GM23338 (cell line): ENCODE measurements at regions not wholly inside any gene's neighbourhood (a gene's known extent, or its start where the extent isn't known, plus 50 kb on each side); places are given as distances from the start of the nearest gene placed in this dataset.

Experiments
- ATAC-seq: fragments of 200-7000 bp; cut with Tn5 transposase; 3 replicates; pipeline ENCODE4 v1.9.1; 2020
- DNase-seq: peaks from one replicate; pipeline ENCODE4 v3.0.0-alpha.2; 2015; ENCODE audit warnings: low spot score
- H2AFZ ChIP-seq: fragments of 200-600 bp; sonication (generic); 2 replicates; pipeline ENCODE4 v1.8.0; 2016; ENCODE audit warnings: antibody characterized with exemption, mild to moderate bottlenecking, moderate library complexity
- H3F3A ChIP-seq: fragments of 200-600 bp; sonication (generic); replicated peaks from 2 replicates; pipeline ENCODE4 v1.8.0; 2017; ENCODE audit warnings: antibody characterized with exemption, mixed run types, low read depth
- H3K27ac ChIP-seq: fragments of 200-600 bp; sonication (generic); 2 replicates; pipeline ENCODE4 v1.6.1; 2016; ENCODE audit warnings: low read depth
- H3K27me3 ChIP-seq: fragments of 200-600 bp; sonication (generic); 2 replicates; pipeline ENCODE4 v1.8.0; 2016; ENCODE audit warnings: mild to moderate bottlenecking, mixed run types, moderate library complexity; ENCODE audit not compliant: insufficient read depth
- H3K36me3 ChIP-seq: fragments of 200-600 bp; sonication (generic); 2 replicates; pipeline ENCODE4 v1.8.0; 2016; ENCODE audit warnings: mild to moderate bottlenecking; ENCODE audit not compliant: insufficient read depth
- H3K4me1 ChIP-seq: fragments of 200-600 bp; sonication (generic); 2 replicates; pipeline ENCODE4 v1.8.0; 2016; ENCODE audit warnings: mild to moderate bottlenecking, moderate library complexity; ENCODE audit not compliant: insufficient read depth
- H3K4me2 ChIP-seq: fragments of 200-600 bp; sonication (generic); 2 replicates; pipeline ENCODE4 v1.7.1; 2017; ENCODE audit warnings: mixed run types
- H3K4me3 ChIP-seq: fragments of 200-600 bp; sonication (generic); 2 replicates; pipeline ENCODE4 v1.6.1; 2016; ENCODE audit warnings: mixed run types
- H3K79me2 ChIP-seq: fragments of 200-600 bp; sonication (generic); replicated peaks from 2 replicates; pipeline ENCODE4 v1.8.0; 2017; ENCODE audit warnings: mild to moderate bottlenecking; ENCODE audit not compliant: insufficient read depth
- H3K9me2 ChIP-seq: fragments of 200-600 bp; sonication (generic); 2 replicates; pipeline ENCODE4 v1.8.0; 2017; ENCODE audit not compliant: insufficient read depth
- H4K20me1 ChIP-seq: fragments of 200-600 bp; sonication (generic); replicated peaks from 2 replicates; pipeline ENCODE4 v1.8.0; 2017; ENCODE audit warnings: mild to moderate bottlenecking; ENCODE audit not compliant: insufficient read depth
- H3K27ac Mint-ChIP-seq: 2 replicates; pipeline ENCODE4 v1.8.0; 2020; ENCODE audit warnings: inconsistent platforms, mild to moderate bottlenecking, moderate library complexity, mixed read lengths
- H3K27me3 Mint-ChIP-seq: 3 replicates; pipeline ENCODE4 v1.8.0; 2022; ENCODE audit warnings: low read depth, mild to moderate bottlenecking, moderate library complexity, mixed read lengths, inconsistent platforms; ENCODE audit not compliant: insufficient read depth, poor library complexity
- H3K36me3 Mint-ChIP-seq: 3 replicates; pipeline ENCODE4 v1.8.0; 2021; ENCODE audit warnings: low read depth, mild to moderate bottlenecking, inconsistent platforms, moderate library complexity, mixed read lengths
- H3K4me1 Mint-ChIP-seq: 3 replicates; pipeline ENCODE4 v1.8.0; 2020; ENCODE audit warnings: mild to moderate bottlenecking, inconsistent platforms, mixed read lengths
- H3K4me3 Mint-ChIP-seq: 3 replicates; pipeline ENCODE4 v1.8.0; 2021; ENCODE audit warnings: moderate library complexity, mild to moderate bottlenecking, inconsistent platforms, mixed read lengths
- H3K9me3 Mint-ChIP-seq: 3 replicates; pipeline ENCODE4 v1.8.0; 2020; ENCODE audit warnings: moderate library complexity, mild to moderate bottlenecking, inconsistent platforms, mixed read lengths
- CREB1 ChIP-seq: fragments of 250-450 bp; sonication (Bioruptor Pico); IDR thresholded peaks from 2 replicates; pipeline ENCODE4 v1.5.0; 2020; ENCODE audit warnings: low read depth, mild to moderate bottlenecking, moderate library complexity
- CTCF ChIP-seq, 2 experiments: fragments of 200-600 bp in 1 of 2; sonication (generic) in 1 of 2; conservative IDR thresholded peaks; 2 replicates each; pipeline versions ENCODE4 v1.5.1 to v1.6.1; 2016 to 2017; ENCODE audit warnings: antibody characterized with exemption in 2 of 2, low read depth in 2 of 2, mild to moderate bottlenecking in 2 of 2, moderate library complexity in 1 of 2
- ETS1 ChIP-seq: IDR thresholded peaks from 2 replicates; pipeline ENCODE4 v1.6.1; 2016; ENCODE audit warnings: antibody characterized with exemption
- EZH2 ChIP-seq: fragments of 200-600 bp; sonication (generic); IDR thresholded peaks from one replicate; pipeline ENCODE4 v1.8.0; 2017; ENCODE audit warnings: antibody characterized with exemption, mild to moderate bottlenecking, low read depth; ENCODE audit not compliant: unreplicated experiment
- EZH2phosphoT487 ChIP-seq: fragments of 200-600 bp; sonication (generic); IDR thresholded peaks from one replicate; pipeline ENCODE4 v1.8.1; 2018; ENCODE audit warnings: antibody characterized with exemption; ENCODE audit not compliant: unreplicated experiment
- JUNB ChIP-seq: IDR thresholded peaks from one replicate; pipeline ENCODE4 v1.6.1; 2016; ENCODE audit warnings: antibody characterized with exemption; ENCODE audit not compliant: unreplicated experiment
- NANOG ChIP-seq: IDR thresholded peaks from 2 replicates; pipeline ENCODE4 v1.6.1; 2016; ENCODE audit warnings: antibody characterized with exemption, borderline replicate concordance
- POLR2AphosphoS5 ChIP-seq: IDR thresholded peaks from 2 replicates; pipeline ENCODE4 v1.6.1; 2016; ENCODE audit warnings: antibody characterized with exemption, low read depth
- STAT1 ChIP-seq: IDR thresholded peaks from one replicate; pipeline ENCODE4 v1.6.1; 2016; ENCODE audit warnings: antibody characterized with exemption; ENCODE audit not compliant: unreplicated experiment
- ZNF114 ChIP-seq: fragments of 250-450 bp; sonication (Bioruptor Pico); IDR thresholded peaks from 2 replicates; pipeline ENCODE4 v1.5.0; 2020; ENCODE audit warnings: mild to moderate bottlenecking, moderate library complexity
- ZNF331 ChIP-seq: fragments of 250-450 bp; sonication (Bioruptor Pico); IDR thresholded peaks from 2 replicates; pipeline ENCODE4 v1.5.0; 2020; ENCODE audit warnings: low read depth, mild to moderate bottlenecking, moderate library complexity
- TF ChIP-seq, protein P1 (sequence below): fragments of 250-450 bp; sonication (Bioruptor Pico); IDR thresholded peaks from 2 replicates; pipeline ENCODE4 v1.5.0; 2020; ENCODE audit warnings: mild to moderate bottlenecking, moderate library complexity
- TF ChIP-seq, protein P2 (sequence below): IDR thresholded peaks from one replicate; pipeline ENCODE4 v1.6.1; 2018; ENCODE audit warnings: antibody characterized with exemption; ENCODE audit not compliant: unreplicated experiment

- Histone ChIP-seq H3K9me2 (no peaks in the 10 kb centered on the region), H3K4me1 (peaks cover 5% of the 10 kb centered on the region; the same call in 1 of the 2 replicates), H3F3A (no peaks in the 10 kb centered on the region), H3K27me3 (no peaks in the 10 kb centered on the region), H3K36me3 (no peaks in the 10 kb centered on the region), H3K79me2 (no peaks in the 10 kb centered on the region), H3K27ac (no peak overlapping the region), H3K4me3 (no peak overlapping the region), H4K20me1 (no peaks in the 10 kb centered on the region), H3K4me2 (no peak overlapping the region), H2AFZ (peak overlapping the region; percentile 17; the same call in 1 of the 2 replicates)
- Mint-ChIP-seq H3K27me3 (no peaks in the 10 kb centered on the region), H3K9me3 (no peaks in the 10 kb centered on the region), H3K36me3 (no peaks in the 10 kb centered on the region), H3K27ac (0 out of 2 replicates have a peak overlapping the region, but pooled peaks have one; percentile 29), H3K4me1 (peaks cover 4% of the 10 kb centered on the region; the same call in 1 of the 3 replicates), H3K4me3 (no peak overlapping the region)
- ATAC-seq (no peak), DNase-seq (no peak)
- TF ChIP-seq CREB1 (CRISPR knock-in tag) (no peak), ZNF331 (CRISPR knock-in tag) (no peak), ETS1 (no peak), CTCF (conservative IDR thresholded peaks at IDR 0.05; ENCODE audit: low read depth in 2 of 2) (no peak), NANOG (no peak), ZNF114 (no peak), EZH2phosphoT487 (no peak), EZH2 (no peak), POLR2AphosphoS5 (no peak), STAT1 (no peak), JUNB (no peak)
- TF ChIP-seq, protein P1, sequence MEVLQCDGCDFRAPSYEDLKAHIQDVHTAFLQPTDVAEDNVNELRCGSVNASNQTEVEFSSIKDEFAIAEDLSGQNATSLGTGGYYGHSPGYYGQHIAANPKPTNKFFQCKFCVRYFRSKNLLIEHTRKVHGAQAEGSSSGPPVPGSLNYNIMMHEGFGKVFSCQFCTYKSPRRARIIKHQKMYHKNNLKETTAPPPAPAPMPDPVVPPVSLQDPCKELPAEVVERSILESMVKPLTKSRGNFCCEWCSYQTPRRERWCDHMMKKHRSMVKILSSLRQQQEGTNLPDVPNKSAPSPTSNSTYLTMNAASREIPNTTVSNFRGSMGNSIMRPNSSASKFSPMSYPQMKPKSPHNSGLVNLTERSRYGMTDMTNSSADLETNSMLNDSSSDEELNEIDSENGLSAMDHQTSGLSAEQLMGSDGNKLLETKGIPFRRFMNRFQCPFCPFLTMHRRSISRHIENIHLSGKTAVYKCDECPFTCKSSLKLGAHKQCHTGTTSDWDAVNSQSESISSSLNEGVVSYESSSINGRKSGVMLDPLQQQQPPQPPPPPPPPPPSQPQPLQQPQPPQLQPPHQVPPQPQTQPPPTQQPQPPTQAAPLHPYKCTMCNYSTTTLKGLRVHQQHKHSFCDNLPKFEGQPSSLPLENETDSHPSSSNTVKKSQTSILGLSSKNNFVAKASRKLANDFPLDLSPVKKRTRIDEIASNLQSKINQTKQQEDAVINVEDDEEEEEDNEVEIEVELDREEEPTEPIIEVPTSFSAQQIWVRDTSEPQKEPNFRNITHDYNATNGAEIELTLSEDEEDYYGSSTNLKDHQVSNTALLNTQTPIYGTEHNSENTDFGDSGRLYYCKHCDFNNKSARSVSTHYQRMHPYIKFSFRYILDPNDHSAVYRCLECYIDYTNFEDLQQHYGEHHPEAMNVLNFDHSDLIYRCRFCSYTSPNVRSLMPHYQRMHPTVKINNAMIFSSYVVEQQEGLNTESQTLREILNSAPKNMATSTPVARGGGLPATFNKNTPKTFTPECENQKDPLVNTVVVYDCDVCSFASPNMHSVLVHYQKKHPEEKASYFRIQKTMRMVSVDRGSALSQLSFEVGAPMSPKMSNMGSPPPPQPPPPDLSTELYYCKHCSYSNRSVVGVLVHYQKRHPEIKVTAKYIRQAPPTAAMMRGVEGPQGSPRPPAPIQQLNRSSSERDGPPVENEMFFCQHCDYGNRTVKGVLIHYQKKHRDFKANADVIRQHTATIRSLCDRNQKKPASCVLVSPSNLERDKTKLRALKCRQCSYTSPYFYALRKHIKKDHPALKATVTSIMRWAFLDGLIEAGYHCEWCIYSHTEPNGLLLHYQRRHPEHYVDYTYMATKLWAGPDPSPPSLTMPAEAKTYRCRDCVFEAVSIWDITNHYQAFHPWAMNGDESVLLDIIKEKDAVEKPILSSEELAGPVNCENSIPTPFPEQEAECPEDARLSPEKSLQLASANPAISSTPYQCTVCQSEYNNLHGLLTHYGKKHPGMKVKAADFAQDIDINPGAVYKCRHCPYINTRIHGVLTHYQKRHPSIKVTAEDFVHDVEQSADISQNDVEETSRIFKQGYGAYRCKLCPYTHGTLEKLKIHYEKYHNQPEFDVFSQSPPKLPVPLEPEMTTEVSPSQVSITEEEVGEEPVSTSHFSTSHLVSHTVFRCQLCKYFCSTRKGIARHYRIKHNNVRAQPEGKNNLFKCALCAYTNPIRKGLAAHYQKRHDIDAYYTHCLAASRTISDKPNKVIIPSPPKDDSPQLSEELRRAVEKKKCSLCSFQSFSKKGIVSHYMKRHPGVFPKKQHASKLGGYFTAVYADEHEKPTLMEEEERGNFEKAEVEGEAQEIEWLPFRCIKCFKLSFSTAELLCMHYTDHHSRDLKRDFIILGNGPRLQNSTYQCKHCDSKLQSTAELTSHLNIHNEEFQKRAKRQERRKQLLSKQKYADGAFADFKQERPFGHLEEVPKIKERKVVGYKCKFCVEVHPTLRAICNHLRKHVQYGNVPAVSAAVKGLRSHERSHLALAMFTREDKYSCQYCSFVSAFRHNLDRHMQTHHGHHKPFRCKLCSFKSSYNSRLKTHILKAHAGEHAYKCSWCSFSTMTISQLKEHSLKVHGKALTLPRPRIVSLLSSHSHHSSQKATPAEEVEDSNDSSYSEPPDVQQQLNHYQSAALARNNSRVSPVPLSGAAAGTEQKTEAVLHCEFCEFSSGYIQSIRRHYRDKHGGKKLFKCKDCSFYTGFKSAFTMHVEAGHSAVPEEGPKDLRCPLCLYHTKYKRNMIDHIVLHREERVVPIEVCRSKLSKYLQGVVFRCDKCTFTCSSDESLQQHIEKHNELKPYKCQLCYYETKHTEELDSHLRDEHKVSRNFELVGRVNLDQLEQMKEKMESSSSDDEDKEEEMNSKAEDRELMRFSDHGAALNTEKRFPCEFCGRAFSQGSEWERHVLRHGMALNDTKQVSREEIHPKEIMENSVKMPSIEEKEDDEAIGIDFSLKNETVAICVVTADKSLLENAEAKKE (CRISPR knock-in tag): no peak
- TF ChIP-seq, protein P2, sequence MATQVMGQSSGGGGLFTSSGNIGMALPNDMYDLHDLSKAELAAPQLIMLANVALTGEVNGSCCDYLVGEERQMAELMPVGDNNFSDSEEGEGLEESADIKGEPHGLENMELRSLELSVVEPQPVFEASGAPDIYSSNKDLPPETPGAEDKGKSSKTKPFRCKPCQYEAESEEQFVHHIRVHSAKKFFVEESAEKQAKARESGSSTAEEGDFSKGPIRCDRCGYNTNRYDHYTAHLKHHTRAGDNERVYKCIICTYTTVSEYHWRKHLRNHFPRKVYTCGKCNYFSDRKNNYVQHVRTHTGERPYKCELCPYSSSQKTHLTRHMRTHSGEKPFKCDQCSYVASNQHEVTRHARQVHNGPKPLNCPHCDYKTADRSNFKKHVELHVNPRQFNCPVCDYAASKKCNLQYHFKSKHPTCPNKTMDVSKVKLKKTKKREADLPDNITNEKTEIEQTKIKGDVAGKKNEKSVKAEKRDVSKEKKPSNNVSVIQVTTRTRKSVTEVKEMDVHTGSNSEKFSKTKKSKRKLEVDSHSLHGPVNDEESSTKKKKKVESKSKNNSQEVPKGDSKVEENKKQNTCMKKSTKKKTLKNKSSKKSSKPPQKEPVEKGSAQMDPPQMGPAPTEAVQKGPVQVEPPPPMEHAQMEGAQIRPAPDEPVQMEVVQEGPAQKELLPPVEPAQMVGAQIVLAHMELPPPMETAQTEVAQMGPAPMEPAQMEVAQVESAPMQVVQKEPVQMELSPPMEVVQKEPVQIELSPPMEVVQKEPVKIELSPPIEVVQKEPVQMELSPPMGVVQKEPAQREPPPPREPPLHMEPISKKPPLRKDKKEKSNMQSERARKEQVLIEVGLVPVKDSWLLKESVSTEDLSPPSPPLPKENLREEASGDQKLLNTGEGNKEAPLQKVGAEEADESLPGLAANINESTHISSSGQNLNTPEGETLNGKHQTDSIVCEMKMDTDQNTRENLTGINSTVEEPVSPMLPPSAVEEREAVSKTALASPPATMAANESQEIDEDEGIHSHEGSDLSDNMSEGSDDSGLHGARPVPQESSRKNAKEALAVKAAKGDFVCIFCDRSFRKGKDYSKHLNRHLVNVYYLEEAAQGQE: no peak
Observed at GRCh38 chr13:67977066-67977465, 746.9 kb upstream of the PCDH9 start.
